Lung (tissue), 11 donors: ENCODE measurements at regions not wholly inside any gene's neighbourhood (a gene's known extent, or its start where the extent isn't known, plus 50 kb on each side); places are given as distances from the start of the nearest gene placed in this dataset.

Experiments used
- ATAC-seq: fragments of 200-7000 bp; cut with Tn5 transposase; one replicate; pipeline ENCODE4 v1.9.1; 2020; ENCODE audit warnings: moderate number of reproducible peaks; ENCODE audit not compliant: insufficient read depth, low FRiP score
- DNase-seq, 3 donors: peaks; one replicate each; pipeline ENCODE4 v3.0.0-alpha.2; 2013 to 2017
- H3K27ac ChIP-seq, 2 donors: one replicate each; pipeline ENCODE4 v1.5.1; 2013; ENCODE audit warnings: mild to moderate bottlenecking in 2 of 2, moderate library complexity in 2 of 2, control low read depth in 1 of 2, inconsistent platforms in 1 of 2, low read depth in 1 of 2, low read length in 1 of 2
- H3K27me3 ChIP-seq, 3 donors: one replicate each; pipeline ENCODE4 v1.5.1; 2013; ENCODE audit warnings: low read length in 2 of 3; ENCODE audit not compliant: control insufficient read depth in 3 of 3, insufficient read depth in 3 of 3
- H3K36me3 ChIP-seq, 4 donors: one replicate each; pipeline ENCODE4 v1.5.1; 2013; ENCODE audit warnings: low read length in 4 of 4, mild to moderate bottlenecking in 1 of 4, moderate library complexity in 1 of 4; ENCODE audit not compliant: control insufficient read depth in 4 of 4, insufficient read depth in 4 of 4
- H3K4me1 ChIP-seq, 5 donors: one replicate each; pipeline ENCODE4 v1.5.1; 2013; ENCODE audit warnings: low read length in 5 of 5, mild to moderate bottlenecking in 2 of 5, moderate library complexity in 1 of 5; ENCODE audit not compliant: control insufficient read depth in 5 of 5, insufficient read depth in 5 of 5
- H3K4me3 ChIP-seq: one replicate; pipeline ENCODE4 v1.5.1; 2013; ENCODE audit warnings: mild to moderate bottlenecking, control low read depth, moderate library complexity
- H3K9ac ChIP-seq, 2 donors: one replicate each; pipeline ENCODE4 v1.5.1; 2013; ENCODE audit warnings: low read length in 2 of 2, control low read depth in 1 of 2; ENCODE audit not compliant: insufficient read depth in 1 of 2
- H3K9me3 ChIP-seq, 4 donors: one replicate each; pipeline ENCODE4 v1.5.1; 2013; ENCODE audit warnings: low read length in 3 of 4, mild to moderate bottlenecking in 1 of 4, moderate library complexity in 1 of 4; ENCODE audit not compliant: control insufficient read depth in 4 of 4, insufficient read depth in 3 of 4
- CTCF ChIP-seq: IDR thresholded peaks from 2 replicates; pipeline ENCODE4 v1.5.1; 2012; ENCODE audit warnings: mild to moderate bottlenecking; ENCODE audit errors: control extremely low read depth, extremely low read depth
- WGBS, 2 donors: extraction: QIAGEN DNeasy Blood & Tissue Kit; methylation state at CpG; one replicate each; pipeline ENCODE4 v1.1.7; 2013; 5-methylcytosine and 5-hydroxymethylcytosine counted together
- donor health status: control.
- donor health status: control.
- donor health status: Bipolar disorder and iron deficiency.
- donor health status: healthy.
- donor health status: DM: yes; HTN: yes; CAD: no.

DNA sequence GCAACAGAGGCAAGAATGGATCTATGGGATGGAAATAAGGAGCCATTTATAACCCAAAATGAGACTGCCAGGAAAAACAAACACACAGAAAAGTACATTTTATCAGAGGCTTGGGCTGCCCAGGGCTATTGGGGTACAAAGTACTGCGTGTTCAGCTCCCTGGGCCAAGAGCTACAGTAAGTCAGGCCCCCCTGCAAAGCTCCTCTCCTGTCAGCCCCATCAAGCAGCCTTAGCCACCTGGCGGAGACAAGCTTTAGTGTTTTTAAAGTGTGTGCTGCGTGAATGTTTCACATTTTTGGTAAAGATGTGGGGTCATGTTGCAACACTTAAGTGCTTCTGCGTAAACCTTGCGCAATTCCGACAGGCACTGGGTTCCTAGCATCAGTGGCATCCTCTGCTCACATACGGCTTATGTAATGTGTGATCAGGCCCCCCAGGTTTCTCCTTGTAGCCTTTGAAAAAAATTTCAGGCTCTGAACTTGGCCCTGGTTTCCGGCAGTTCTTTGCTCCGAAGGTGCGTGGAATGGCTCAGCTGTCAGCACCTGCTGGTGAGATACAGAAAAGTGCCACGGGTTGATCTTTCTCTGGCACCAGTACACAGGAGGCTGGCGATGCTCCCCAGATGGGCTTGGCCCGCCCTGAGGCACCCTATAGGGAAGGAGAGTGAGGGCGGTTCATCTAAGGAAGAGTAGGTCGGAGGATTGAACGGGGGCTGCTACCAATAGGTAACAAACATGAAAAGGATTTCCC is 198.7 kb upstream of the EEA1 start:
- Histone ChIP-seq H3K9me3 (no peaks in the 10 kb centered on the region), H3K9ac (no peak overlapping the region), H3K36me3 (no peaks in the 10 kb centered on the region), H3K27ac (peak overlapping the region; percentile 80 to 91), H3K4me1 (peaks cover 4 to 11% (median 6%) of the 10 kb centered on the region in 5 donors), H3K27me3 (no peaks in the 10 kb centered on the region), H3K4me3 (no peak overlapping the region)
- WGBS, 2 donors, result 37 to 49% methylated on average over 16 of the region's 16 CpGs
- DNase-seq (peak; percentile 74 to 90 (median 82)), ATAC-seq (peak; percentile 58)
- TF ChIP-seq CTCF, result no peak

DNA sequence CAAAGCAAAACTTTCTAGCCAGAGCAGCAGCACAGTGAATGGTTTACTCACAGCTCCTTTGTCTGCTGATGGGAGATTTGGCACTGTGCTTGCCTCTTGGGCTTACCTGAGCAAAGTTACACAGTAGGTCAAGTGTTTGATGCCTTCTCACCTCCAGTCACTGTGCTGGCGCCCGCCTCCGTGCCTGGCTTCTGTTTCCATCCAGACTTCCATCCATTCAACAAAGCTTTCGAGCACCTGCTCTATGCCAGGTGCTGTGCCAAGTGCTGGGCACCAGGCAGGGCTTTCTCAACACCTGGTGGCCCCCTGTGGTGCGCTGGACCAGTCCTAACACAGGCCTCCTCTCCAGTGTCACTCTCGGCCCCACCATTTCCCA is 199.2 kb upstream of the EEA1 start:
- H3K4me3 ChIP-seq, result no peak overlapping the region
- 71 to 94% methylated on average over 6 of the region's 6 CpGs for WGBS, 2 donors

GRCh38 chr12:93130366-93131054 is 201.4 kb upstream of the EEA1 start:
- Histone ChIP-seq H3K27me3 (no peaks in the 10 kb centered on the region), H3K9me3 (no peaks in the 10 kb centered on the region), H3K36me3 (no peaks in the 10 kb centered on the region), H3K27ac (peak overlapping the region in 1 of 2 donors; percentile 41), H3K4me3 (no peak overlapping the region), H3K4me1 (peaks cover 8 to 21% (median 13%) of the 10 kb centered on the region in 5 donors), H3K9ac (no peak overlapping the region)
- TF ChIP-seq CTCF, result no peak
- ATAC-seq, result no peak
- peak in 1 of 3 donors; percentile 31 for DNase-seq
- WGBS, 2 donors, result 45 to 59% methylated on average over 4 of the region's 4 CpGs

More for the DNA sequence above, 199.2 kb upstream of the EEA1 start:
- no peak for DNase-seq
- Histone ChIP-seq H3K4me1 (peaks cover 4 to 11% (median 6%) of the 10 kb centered on the region in 5 donors), H3K9me3 (no peaks in the 10 kb centered on the region), H3K9ac (no peak overlapping the region), H3K27ac (peak overlapping the region; percentile 80 to 91), H3K36me3 (no peaks in the 10 kb centered on the region), H3K27me3 (no peaks in the 10 kb centered on the region)
- ATAC-seq, result peak; percentile 56
- TF ChIP-seq CTCF, result no peak
